Activated CD4-positive, alpha-beta memory T cell treated with anti-CD3 and anti-CD28 coated beads, Interleukin-2, amount 10 ng/mL, durations not matched to agents 7 days and 5 days (primary cell): ENCODE measurements at regions not wholly inside any gene's neighbourhood (a gene's known extent, or its start where the extent isn't known, plus 50 kb on each side); places are given as distances from the start of the nearest gene placed in this dataset.
A peak's percentile ranks its signal among the peaks of the same experiment; 100 is the strongest.

Source experiments
- CTCF ChIA-PET: fragments of 350-600 bp; sonication (Branson Sonifier 250); formaldehyde crosslinking; loops from one replicate; lab custom pipeline; 2021; ENCODE audit warnings: antibody characterized with exemption, inconsistent platforms; lab: Charles Lee
- POLR2A ChIA-PET: fragments of 350-600 bp; sonication (Branson Sonifier 250); formaldehyde crosslinking; loops from one replicate; lab custom pipeline; 2021; ENCODE audit warnings: antibody characterized with exemption; lab: Charles Lee
- DNase-seq: peaks from one replicate; pipeline ENCODE4 v3.0.0-alpha.2; 2020
- H3K27ac Mint-ChIP-seq: one replicate; pipeline ENCODE4 v1.8.0; 2021; ENCODE audit warnings: mild to moderate bottlenecking, mixed read lengths
- H3K27me3 Mint-ChIP-seq: one replicate; pipeline ENCODE4 v1.8.0; 2021; ENCODE audit warnings: mixed read lengths
- H3K36me3 Mint-ChIP-seq: one replicate; pipeline ENCODE4 v1.8.0; 2021; ENCODE audit warnings: low read depth, mixed read lengths
- H3K4me1 Mint-ChIP-seq: one replicate; pipeline ENCODE4 v1.8.0; 2021; ENCODE audit warnings: mixed read lengths
- H3K4me3 Mint-ChIP-seq: one replicate; pipeline ENCODE4 v1.8.0; 2021; ENCODE audit warnings: mild to moderate bottlenecking, mixed read lengths
- H3K9me3 Mint-ChIP-seq: one replicate; pipeline ENCODE4 v1.8.0; 2021; ENCODE audit warnings: mixed read lengths

DNA sequence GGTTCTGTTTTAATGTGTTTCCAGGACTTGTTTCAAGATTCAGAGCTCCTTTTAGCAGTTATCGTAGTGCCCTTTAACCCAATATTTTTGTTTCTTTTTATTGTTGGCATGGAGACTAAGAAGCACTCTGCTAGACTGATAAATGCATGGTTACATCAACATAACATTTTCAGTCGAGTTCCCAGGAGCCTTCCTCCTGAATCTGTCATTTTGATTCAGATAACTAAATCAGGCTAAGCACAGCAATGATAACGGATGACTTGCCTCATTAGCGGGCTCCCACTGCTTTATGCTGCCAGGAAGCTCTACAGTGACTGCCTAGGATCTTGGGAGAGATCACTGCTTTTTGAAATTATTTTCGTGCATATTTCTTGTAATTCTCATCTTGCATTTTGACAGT is 772.8 kb upstream of the GJE1 start:
- Mint-ChIP-seq H3K4me3 (no peak overlapping the region), H3K27me3 (no peaks in the 10 kb centered on the region), H3K36me3 (no peaks in the 10 kb centered on the region), H3K4me1 (no peaks in the 10 kb centered on the region), H3K27ac (no peak overlapping the region), H3K9me3 (peaks cover 2% of the 10 kb centered on the region)
- ChIA-PET CTCF (no interaction called here), POLR2A (no interaction called here)
- no peak for DNase-seq

DNA sequence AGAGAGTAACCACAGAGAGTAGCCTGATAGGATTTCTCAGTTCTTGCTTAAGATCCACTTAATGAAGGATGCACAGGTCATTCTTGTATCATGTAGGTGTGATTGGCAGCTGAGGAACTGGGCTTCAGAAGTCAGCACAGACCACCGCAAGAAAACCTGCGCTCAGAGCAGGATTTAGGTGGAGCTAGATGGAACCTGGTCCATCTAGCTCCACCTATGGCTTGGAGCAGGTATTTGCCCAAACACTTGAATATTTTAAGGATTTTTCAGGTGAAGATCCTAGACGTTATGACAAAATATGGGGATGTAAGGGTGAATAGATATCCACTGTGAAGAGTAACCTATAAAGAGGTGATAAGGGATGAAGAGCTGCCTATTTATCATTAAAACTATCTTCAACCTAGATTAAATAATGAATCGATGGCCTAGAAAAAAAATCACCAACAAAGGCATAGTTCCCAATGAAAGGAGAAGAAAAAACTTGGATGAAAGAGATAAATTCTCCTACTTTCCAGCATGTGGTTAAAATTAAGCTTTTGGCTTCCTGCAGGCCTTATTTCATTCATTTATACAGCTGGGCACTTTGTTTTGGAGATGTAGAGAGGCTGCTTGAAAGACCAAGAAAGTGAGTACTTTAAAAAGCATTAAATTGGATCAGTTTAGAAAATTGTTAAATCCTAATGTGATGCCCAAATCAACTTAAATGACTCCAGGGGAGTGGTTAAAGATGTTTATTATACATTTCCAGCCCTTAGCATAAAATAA is 778.4 kb upstream of the GJE1 start:
- CTCF ChIA-PET: interaction anchor here (1.3 kb wide), 1 partner anchor 195 kb away, joined by 3 read pairs; no protein-coding TSS in a partner anchor
- Mint-ChIP-seq H3K36me3 (no peaks in the 10 kb centered on the region), H3K4me1 (no peaks in the 10 kb centered on the region), H3K27ac (no peak overlapping the region), H3K9me3 (no peaks in the 10 kb centered on the region), H3K27me3 (no peaks in the 10 kb centered on the region), H3K4me3 (no peak overlapping the region)
- DNase-seq: no peak
- POLR2A ChIA-PET: no interaction called here

DNA sequence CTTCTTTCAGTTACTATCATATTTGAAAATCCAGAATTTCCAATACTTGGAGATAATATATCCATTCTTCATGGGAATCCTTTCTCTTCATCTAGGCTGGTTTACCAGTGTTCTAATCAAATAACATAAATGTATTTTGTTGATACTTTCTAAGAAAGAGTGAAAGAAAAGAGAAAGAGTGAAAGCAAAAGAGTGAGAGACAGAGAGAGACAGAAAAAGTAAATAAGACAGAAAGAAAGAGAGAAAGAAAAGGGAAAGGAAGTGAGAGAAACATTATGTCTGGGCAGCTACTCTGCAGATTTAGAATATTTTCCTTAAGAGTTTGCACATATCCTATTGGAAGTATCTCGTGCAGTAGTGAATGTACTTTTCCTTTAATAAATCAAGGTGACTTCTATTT is 781.0 kb upstream of the GJE1 start:
- CTCF ChIA-PET: interaction anchor here (0.7 kb wide), 1 partner anchor 14 kb away, joined by 3 read pairs; no protein-coding TSS in a partner anchor
- no peaks in the 10 kb centered on the region for H3K27me3 Mint-ChIP-seq
- POLR2A ChIA-PET: no interaction called here
- no peak overlapping the region for H3K4me3 Mint-ChIP-seq
- no peak for DNase-seq
- no peaks in the 10 kb centered on the region for H3K9me3 Mint-ChIP-seq
- H3K27ac Mint-ChIP-seq: no peak overlapping the region
- no peaks in the 10 kb centered on the region for H3K4me1 Mint-ChIP-seq
- no peaks in the 10 kb centered on the region for H3K36me3 Mint-ChIP-seq

DNA sequence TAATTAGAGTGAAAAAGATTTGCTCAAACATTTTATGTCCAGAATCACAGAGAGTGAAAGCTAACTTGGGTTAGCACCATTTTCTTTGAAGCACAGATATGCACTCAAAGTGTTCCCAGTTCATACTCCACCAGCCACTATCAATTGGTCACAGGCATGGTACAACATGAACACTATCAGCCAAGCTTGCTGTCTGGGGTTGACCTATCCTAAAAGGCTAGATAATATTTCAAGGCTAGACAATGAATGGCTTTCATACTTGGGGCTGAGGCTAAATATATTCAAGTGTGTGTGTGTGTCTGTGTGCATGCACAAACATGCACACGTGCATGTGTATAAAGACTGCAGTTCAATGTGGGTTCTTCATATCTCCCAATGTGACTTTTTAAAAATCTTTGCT is 783.0 kb upstream of the GJE1 start:
- no peak overlapping the region for H3K4me3 Mint-ChIP-seq
- H3K36me3 Mint-ChIP-seq: no peaks in the 10 kb centered on the region
- H3K27ac Mint-ChIP-seq: no peak overlapping the region
- H3K4me1 Mint-ChIP-seq: no peaks in the 10 kb centered on the region
- ChIA-PET POLR2A (no interaction called here), CTCF (no interaction called here)
- no peak for DNase-seq
- H3K27me3 Mint-ChIP-seq: no peaks in the 10 kb centered on the region
- H3K9me3 Mint-ChIP-seq: no peaks in the 10 kb centered on the region

DNA sequence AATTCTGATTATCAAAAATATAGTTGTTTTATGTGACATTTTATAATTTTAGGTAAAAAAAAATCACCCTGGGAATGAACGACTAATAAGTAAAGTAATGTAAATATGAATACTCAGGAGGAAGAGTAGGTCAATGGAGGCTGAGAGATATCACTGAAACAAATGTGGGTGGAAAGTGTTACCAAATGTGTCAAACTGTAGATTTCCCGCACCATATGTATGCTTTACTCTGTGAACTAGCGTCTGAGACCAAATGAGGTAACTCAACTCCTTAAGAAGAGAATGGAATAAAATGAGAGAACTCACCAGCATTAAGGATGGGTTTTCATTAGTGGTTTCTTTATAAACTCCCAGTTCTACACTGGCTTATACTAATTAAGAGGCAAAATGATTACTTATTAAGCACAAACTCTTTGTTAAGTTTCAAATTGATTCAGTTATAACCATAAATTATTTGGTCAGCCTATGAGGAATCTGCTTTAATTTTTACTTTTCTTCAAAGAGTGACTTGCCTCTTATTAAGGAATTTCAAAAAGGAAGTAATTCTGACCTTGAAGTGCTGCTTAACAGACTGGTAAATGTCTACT is 784.7 kb upstream of the GJE1 start:
- POLR2A ChIA-PET: no interaction called here
- H3K36me3 Mint-ChIP-seq: no peaks in the 10 kb centered on the region
- no peaks in the 10 kb centered on the region for H3K4me1 Mint-ChIP-seq
- DNase-seq: no peak
- H3K4me3 Mint-ChIP-seq: no peak overlapping the region
- no peaks in the 10 kb centered on the region for H3K9me3 Mint-ChIP-seq
- H3K27ac Mint-ChIP-seq: no peak overlapping the region
- no peaks in the 10 kb centered on the region for H3K27me3 Mint-ChIP-seq
- CTCF ChIA-PET: no interaction called here

DNA sequence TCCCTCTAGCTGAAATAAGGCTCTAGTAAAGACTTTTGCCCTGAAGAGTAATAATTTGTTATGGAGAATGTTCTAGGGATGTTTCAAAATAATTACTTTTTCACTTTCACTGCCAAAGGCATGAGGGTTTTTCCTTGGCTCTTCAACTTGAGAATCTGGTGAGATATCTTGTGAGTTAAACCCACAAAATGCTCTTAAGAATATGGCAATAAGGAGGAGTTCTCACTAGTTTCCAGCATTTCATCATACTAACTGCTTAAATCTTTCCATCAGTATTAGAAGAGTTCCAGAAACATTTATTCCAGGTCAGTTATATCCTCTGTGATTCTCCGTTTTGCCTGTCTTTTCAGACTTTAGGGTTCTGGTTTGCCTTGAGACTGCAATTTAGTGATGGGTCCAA is 785.6 kb upstream of the GJE1 start:
- no peaks in the 10 kb centered on the region for H3K4me1 Mint-ChIP-seq
- H3K4me3 Mint-ChIP-seq: no peak overlapping the region
- POLR2A ChIA-PET: no interaction called here
- DNase-seq: no peak
- no peaks in the 10 kb centered on the region for H3K27me3 Mint-ChIP-seq
- CTCF ChIA-PET: no interaction called here
- no peaks in the 10 kb centered on the region for H3K9me3 Mint-ChIP-seq
- no peak overlapping the region for H3K27ac Mint-ChIP-seq
- no peaks in the 10 kb centered on the region for H3K36me3 Mint-ChIP-seq

DNA sequence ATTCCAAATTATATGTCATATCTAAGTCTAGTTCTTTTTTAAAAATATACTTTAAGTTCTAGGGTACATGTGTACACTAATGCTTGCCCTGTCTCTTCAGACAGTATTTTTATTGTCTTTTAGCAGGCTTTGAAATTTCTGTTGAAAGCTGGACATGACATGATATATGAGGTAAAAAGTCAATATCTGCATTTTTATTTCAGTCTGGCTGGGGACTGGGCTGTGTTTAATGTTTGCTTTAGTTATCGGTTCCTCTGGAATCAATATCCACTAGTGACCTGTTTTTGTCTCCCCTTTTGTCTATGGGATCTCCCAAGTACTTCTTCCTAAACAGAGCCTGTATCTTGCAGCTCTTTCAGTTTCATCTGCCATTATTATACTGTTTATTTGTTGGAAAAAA is 786.2 kb upstream of the GJE1 start:
- Mint-ChIP-seq H3K27me3 (no peaks in the 10 kb centered on the region), H3K36me3 (no peaks in the 10 kb centered on the region), H3K27ac (no peak overlapping the region), H3K4me3 (no peak overlapping the region), H3K4me1 (no peaks in the 10 kb centered on the region), H3K9me3 (no peaks in the 10 kb centered on the region)
- ChIA-PET CTCF (no interaction called here), POLR2A (no interaction called here)
- no peak for DNase-seq

DNA sequence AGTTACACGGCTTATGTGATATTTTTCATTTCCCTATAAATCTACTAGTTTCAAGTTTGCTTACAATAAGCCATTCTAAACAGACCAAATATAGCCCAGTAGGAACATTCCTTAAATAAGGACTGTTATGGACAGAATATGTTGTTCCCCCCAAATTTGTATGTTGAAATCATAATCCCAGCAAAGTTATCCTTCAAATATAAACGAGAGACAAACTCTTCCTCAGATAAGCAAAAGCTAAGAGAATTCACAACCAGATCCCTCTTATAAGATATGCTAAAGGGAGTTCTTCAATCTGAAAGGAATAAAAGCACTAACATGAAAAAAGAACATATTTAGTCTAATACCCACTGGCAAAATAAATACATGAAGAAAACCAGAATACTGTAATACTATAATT is 795.5 kb upstream of the GJE1 start:
- POLR2A ChIA-PET: no interaction called here
- Mint-ChIP-seq H3K4me1 (no peaks in the 10 kb centered on the region), H3K9me3 (no peaks in the 10 kb centered on the region), H3K27ac (no peak overlapping the region), H3K36me3 (no peaks in the 10 kb centered on the region), H3K4me3 (no peak overlapping the region), H3K27me3 (no peaks in the 10 kb centered on the region)
- DNase-seq: no peak
- CTCF ChIA-PET: no interaction called here

DNA sequence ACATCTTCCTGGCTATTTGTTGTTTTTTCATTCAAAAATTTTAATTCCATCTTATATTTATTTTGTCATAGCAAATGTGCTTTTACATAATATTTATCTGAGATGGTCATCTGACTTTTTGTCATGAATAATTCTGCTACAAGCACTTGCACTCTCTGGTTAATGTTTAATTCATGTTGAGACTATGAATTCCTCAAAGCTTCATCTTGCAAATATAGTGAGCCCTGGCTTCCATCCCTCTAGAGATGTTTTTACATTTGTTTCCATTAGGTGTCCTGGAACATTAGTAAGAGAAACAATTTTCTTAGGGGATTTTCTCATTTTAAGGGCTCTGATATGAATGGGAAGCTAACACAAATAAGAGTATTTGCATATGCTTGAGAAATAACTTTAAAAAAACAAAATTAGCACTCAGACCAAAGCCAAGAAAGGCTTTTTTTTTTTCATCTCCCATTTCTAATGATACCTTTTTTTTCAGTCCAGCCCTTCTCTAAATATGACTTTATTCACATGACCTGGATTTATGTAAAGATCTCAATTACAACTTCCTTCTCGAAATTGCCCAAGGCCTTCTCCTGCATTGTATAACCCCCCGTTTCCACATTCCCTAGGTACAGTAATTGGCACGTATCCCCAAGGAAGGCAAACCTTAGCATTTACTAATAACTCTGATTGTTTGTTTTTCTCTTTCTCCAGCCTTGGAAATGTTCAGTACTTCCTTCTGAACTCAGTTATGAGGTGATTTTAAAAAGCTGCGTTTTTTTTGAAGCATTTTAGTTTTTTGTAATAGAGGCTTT is 797.0 kb upstream of the GJE1 start:
- Mint-ChIP-seq H3K36me3 (no peaks in the 10 kb centered on the region), H3K4me3 (no peak overlapping the region), H3K4me1 (no peaks in the 10 kb centered on the region), H3K27me3 (no peaks in the 10 kb centered on the region), H3K9me3 (no peaks in the 10 kb centered on the region), H3K27ac (no peak overlapping the region)
- ChIA-PET CTCF (no interaction called here), POLR2A (no interaction called here)
- DNase-seq: no peak

DNA sequence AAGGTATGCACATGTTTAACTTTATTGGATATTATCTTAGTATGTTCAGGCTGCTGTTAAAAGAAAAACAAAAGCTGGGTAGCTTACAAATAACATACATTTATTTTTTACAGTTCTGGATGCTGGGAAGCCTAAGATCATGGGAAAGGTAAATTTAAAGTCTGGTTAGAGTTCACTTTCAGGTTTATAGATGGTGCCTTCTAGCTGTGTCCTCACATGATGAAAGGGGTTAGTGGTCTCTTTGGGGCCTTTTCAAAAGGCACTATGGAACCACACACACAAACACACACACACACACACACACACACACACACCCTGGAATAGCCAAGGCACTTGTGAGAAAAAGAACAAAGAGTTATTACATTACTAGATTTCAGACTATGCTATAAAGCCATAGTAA is 805.8 kb upstream of the GJE1 start:
- DNase-seq: no peak
- no peaks in the 10 kb centered on the region for H3K27me3 Mint-ChIP-seq
- H3K4me1 Mint-ChIP-seq: peaks cover 12% of the 10 kb centered on the region
- ChIA-PET CTCF (no interaction called here), POLR2A (interaction anchor here (0.7 kb wide), 1 partner anchor 158 kb away, joined by 3 read pairs; no protein-coding TSS in a partner anchor)
- H3K9me3 Mint-ChIP-seq: no peaks in the 10 kb centered on the region
- peak overlapping the region; percentile 46 for H3K4me3 Mint-ChIP-seq
- no peaks in the 10 kb centered on the region for H3K36me3 Mint-ChIP-seq
- H3K27ac Mint-ChIP-seq: no peak overlapping the region

DNA sequence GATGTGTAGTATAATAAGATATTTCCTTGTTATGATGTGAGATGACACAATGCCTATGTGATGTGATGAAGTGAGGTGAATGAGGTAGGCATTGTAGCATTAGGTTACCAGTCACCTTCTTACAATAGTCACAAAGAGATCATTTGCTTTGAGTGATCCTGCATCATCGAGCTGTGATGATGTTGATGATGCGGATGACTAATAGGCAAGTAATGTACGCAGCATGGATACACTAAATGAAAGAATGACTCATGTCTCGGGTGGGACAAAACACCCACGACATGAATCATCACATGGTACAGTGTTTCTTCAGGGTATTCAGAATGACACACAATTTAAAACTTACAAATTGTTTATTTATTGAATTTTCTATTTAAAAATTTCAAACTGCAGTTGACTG is 806.3 kb upstream of the GJE1 start:
- peak overlapping the region; percentile 46 for H3K4me3 Mint-ChIP-seq
- DNase-seq: peak; percentile 51
- POLR2A ChIA-PET: no interaction called here
- H3K9me3 Mint-ChIP-seq: no peaks in the 10 kb centered on the region
- no peaks in the 10 kb centered on the region for H3K36me3 Mint-ChIP-seq
- peak overlapping the region; percentile 24 for H3K27ac Mint-ChIP-seq
- CTCF ChIA-PET: no interaction called here
- no peaks in the 10 kb centered on the region for H3K27me3 Mint-ChIP-seq
- peaks cover 12% of the 10 kb centered on the region for H3K4me1 Mint-ChIP-seq

DNA sequence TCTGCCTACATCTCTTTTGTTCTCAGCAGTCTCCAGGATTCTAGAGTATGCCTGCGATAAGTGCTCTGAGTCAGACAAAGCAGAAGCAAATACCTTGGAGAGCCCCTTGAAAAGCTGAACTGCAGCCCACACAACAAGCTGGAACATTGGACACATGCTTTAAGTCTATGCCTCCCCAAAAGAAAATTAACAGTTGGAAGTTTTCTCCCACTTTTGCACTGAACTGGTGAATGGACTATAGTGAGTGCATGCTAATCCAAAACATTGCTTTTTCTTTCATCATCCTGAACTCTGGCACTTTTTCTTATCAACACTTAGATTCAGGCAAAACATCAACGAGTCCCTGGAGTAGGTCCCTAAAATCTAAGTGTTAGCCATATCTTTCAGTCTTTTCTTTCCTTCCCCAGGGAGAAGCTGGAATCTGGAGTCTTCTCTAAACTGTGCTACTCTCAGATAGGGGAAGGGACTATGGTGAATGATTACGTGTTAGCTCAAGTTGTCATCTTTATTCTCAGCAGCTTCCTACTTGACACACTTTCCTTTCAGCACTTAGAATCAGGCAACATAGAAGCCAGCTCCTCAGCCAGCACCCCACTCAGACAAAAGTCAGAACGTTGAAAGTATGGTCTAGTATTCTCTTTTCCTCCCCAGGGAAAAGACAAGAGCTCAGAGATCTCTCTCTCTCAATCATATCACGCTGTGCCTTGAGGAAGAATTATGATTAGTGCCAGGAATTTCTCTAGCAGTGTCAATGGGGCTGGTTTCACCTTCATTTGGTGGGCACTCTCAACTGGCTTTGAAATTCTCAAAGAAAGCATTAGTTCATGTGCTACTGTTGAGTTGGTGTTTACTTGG is 811.0 kb upstream of the GJE1 start:
- Mint-ChIP-seq H3K4me3 (no peak overlapping the region), H3K27me3 (peaks cover 2% of the 10 kb centered on the region), H3K4me1 (peaks cover 7% of the 10 kb centered on the region), H3K36me3 (no peaks in the 10 kb centered on the region), H3K9me3 (no peaks in the 10 kb centered on the region), H3K27ac (no peak overlapping the region)
- CTCF ChIA-PET: no interaction called here
- DNase-seq: no peak
- POLR2A ChIA-PET: no interaction called here

DNA sequence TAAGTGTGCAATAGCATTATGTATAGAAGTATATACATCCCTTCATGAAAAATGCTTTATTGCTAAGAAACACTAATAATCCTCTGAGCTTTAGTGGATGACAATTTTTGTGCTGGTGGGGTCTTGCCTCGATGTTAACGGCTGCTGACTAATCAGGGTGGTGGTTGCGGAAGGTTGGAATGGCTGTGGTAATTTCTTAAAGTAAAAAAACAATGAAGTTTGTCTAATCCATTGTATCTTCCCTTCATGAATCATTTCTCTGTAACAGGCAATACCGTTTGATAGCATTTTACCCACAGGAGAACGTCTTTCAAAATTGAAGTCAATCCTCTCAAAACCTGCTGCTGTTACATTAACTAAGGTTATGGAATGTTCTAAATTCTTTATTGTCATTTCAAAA is 816.5 kb upstream of the GJE1 start:
- Mint-ChIP-seq H3K27me3 (peaks cover 2% of the 10 kb centered on the region), H3K27ac (no peak overlapping the region), H3K4me3 (no peak overlapping the region), H3K4me1 (no peaks in the 10 kb centered on the region), H3K36me3 (no peaks in the 10 kb centered on the region), H3K9me3 (no peaks in the 10 kb centered on the region)
- CTCF ChIA-PET: no interaction called here
- POLR2A ChIA-PET: no interaction called here
- no peak for DNase-seq
